Stomach (tissue), 8 donors: ENCODE measurements at regions not wholly inside any gene's neighbourhood (a gene's known extent, or its start where the extent isn't known, plus 50 kb on each side); places are given as distances from the start of the nearest gene placed in this dataset.
A peak's percentile ranks its signal among the peaks of the same experiment; 100 is the strongest.

Source experiments
- DNase-seq, 2 donors: peaks; one replicate each; pipeline versions ENCODE4 v3.0.0 to v3.0.0-alpha.2; 2013 to 2019
- H3K27ac ChIP-seq, 5 donors: fragments of 200-600 bp in 4 of 5; sonication (generic) in 4 of 5; one replicate each; pipeline ENCODE4 v1.5.1; 2013 to 2019; ENCODE audit warnings: mild to moderate bottlenecking in 1 of 5, moderate library complexity in 1 of 5
- H3K27me3 ChIP-seq, 3 donors: fragments of 200-600 bp; sonication (generic); one replicate each; pipeline ENCODE4 v1.5.1; 2017 to 2019; ENCODE audit warnings: mixed run types in 1 of 3
- H3K36me3 ChIP-seq, 4 donors: fragments of 200-600 bp; sonication (generic); 1 replicate in 3 of 4; 2 replicates in 1 of 4; pipeline ENCODE4 v1.5.1; 2016 to 2019
- H3K4me1 ChIP-seq, 4 donors: fragments of 200-600 bp; sonication (generic); one replicate each; pipeline ENCODE4 v1.5.1; 2016 to 2019
- H3K4me3 ChIP-seq, 4 donors: fragments of 200-600 bp; sonication (generic) in 3 of 4; one replicate each; pipeline ENCODE4 v1.5.1; 2016 to 2019; ENCODE audit warnings: mild to moderate bottlenecking in 1 of 4
- H3K9me3 ChIP-seq, 4 donors: fragments of 200-600 bp; sonication (generic); one replicate each; pipeline ENCODE4 v1.5.1; 2016 to 2019
- CTCF ChIP-seq, 7 experiments: fragments of 450-650 bp in 4 of 7; fragments of 200-600 bp in 3 of 7; sonication (generic) in 3 of 7; IDR thresholded peaks; one replicate each; pipeline ENCODE4 v1.5.1; 2016 to 2019; ENCODE audit warnings: antibody characterized with exemption in 7 of 7, control low read depth in 2 of 7, mild to moderate bottlenecking in 1 of 7
- EP300 ChIP-seq: sonication (generic); formaldehyde crosslinking; IDR thresholded peaks from one replicate; pipeline ENCODE4 v1.6.1; 2017; ENCODE audit warnings: antibody characterized with exemption
- POLR2A ChIP-seq, 4 donors: fragments of 450-650 bp; IDR thresholded peaks; one replicate each; pipeline ENCODE4 v1.6.1; 2016; ENCODE audit warnings: antibody characterized with exemption in 4 of 4, control low read depth in 2 of 4, mild to moderate bottlenecking in 1 of 4, moderate library complexity in 1 of 4
- POLR2AphosphoS5 ChIP-seq, 3 donors: sonication (generic); formaldehyde crosslinking; IDR thresholded peaks; one replicate each; pipeline ENCODE4 v1.6.1; 2016; ENCODE audit warnings: antibody characterized with exemption in 3 of 3
- WGBS, 5 donors: extraction: QIAGEN DNeasy Blood & Tissue Kit in 3 of 5; methylation state at CpG; one replicate each; pipeline versions ENCODE4 v1.1.5 to v1.1.7; 2013 to 2018; 5-methylcytosine and 5-hydroxymethylcytosine counted together
- intact Hi-C: fragments of 100-400 bp; cut with DNase I; formaldehyde crosslinking; loops from one replicate; pipeline ENCODE4 v1.15.1; 2023; ENCODE audit warnings: low total_unique reads
- donor health status: healthy with polysubstance abuse.
- donor health status: Bipolar disorder and iron deficiency.
- donor health status: healthy.

- peak in 1 of 2 donors; percentile 61 for DNase-seq
- Histone ChIP-seq H3K4me1 (peaks cover 0 to 5% (median 0%) of the 10 kb centered on the region in 4 donors), H3K4me3 (no peak overlapping the region), H3K9me3 (no peaks in the 10 kb centered on the region), H3K27ac (no peak overlapping the region), H3K36me3 (peaks cover 0 to 4% (median 0%) of the 10 kb centered on the region in 4 donors), H3K27me3 (no peaks in the 10 kb centered on the region)
- 56 to 73% (median 68%) methylated on average over 8 to 11 of the region's 11 CpGs for WGBS, 5 donors
- TF ChIP-seq POLR2AphosphoS5 (IDR thresholded peaks at IDR 0.05), result peak in 1 of 3 donors; percentile 31
- TF ChIP-seq EP300, result no peak
- peak in 1 of 7 experiments; percentile 36 for TF ChIP-seq CTCF (IDR thresholded peaks at IDR 0.05)
- intact Hi-C loops, result no loop called here
These were observed 95.5 kb upstream of the RNF32 start for GRCh38 chr7:156544919-156545715.

- no peak overlapping the region for H3K4me3 ChIP-seq
- H3K27ac ChIP-seq, result no peak overlapping the region
- no peaks in the 10 kb centered on the region for H3K36me3 ChIP-seq
- H3K9me3 ChIP-seq, result no peaks in the 10 kb centered on the region
- H3K27me3 ChIP-seq, result no peaks in the 10 kb centered on the region
- TF ChIP-seq POLR2AphosphoS5 (IDR thresholded peaks at IDR 0.05) (no peak), EP300 (no peak), CTCF (IDR thresholded peaks at IDR 0.05) (no peak), POLR2A (IDR thresholded peaks at IDR 0.05) (no peak)
- intact Hi-C loops, result no loop called here
- DNase-seq, result no peak
- 77 to 87% (median 79%) methylated on average over 29 to 33 of the region's 33 CpGs for WGBS, 5 donors
- peaks cover 0 to 5% (median 0%) of the 10 kb centered on the region in 4 donors for H3K4me1 ChIP-seq
These were observed 96.6 kb upstream of the RNF32 start for GRCh38 chr7:156543699-156544598.

GRCh38 chr7:156540619-156541165 lies 99.9 kb upstream of the RNF32 start:
- Histone ChIP-seq H3K4me1 (no peaks in the 10 kb centered on the region), H3K4me3 (no peak overlapping the region), H3K27me3 (no peaks in the 10 kb centered on the region), H3K27ac (no peak overlapping the region), H3K9me3 (no peaks in the 10 kb centered on the region), H3K36me3 (no peaks in the 10 kb centered on the region)
- no peak for DNase-seq
- 86 to 92% (median 91%) methylated on average over 7 of the region's 7 CpGs for WGBS, 5 donors
- intact Hi-C loops, result no loop called here
- no peak for TF ChIP-seq CTCF (IDR thresholded peaks at IDR 0.05)
- no peak for TF ChIP-seq POLR2AphosphoS5 (IDR thresholded peaks at IDR 0.05)
- no peak for TF ChIP-seq EP300
- no peak for TF ChIP-seq POLR2A (IDR thresholded peaks at IDR 0.05)

GRCh38 chr7:156539999-156540398 lies 100.6 kb upstream of the RNF32 start:
- Histone ChIP-seq H3K27ac (no peak overlapping the region), H3K4me3 (no peak overlapping the region), H3K4me1 (no peaks in the 10 kb centered on the region), H3K9me3 (no peaks in the 10 kb centered on the region), H3K36me3 (no peaks in the 10 kb centered on the region), H3K27me3 (no peaks in the 10 kb centered on the region)
- TF ChIP-seq EP300 (no peak), CTCF (IDR thresholded peaks at IDR 0.05) (no peak), POLR2A (IDR thresholded peaks at IDR 0.05) (no peak), POLR2AphosphoS5 (IDR thresholded peaks at IDR 0.05) (no peak)
- intact Hi-C loops, result no loop called here
- WGBS, 5 donors, result 79 to 91% (median 82%) methylated on average over 12 of the region's 12 CpGs
- DNase-seq, result no peak
